Endothelial cell of umbilical vein (primary cell): ENCODE measurements at regions not wholly inside any gene's neighbourhood (a gene's known extent, or its start where the extent isn't known, plus 50 kb on each side); places are given as distances from the start of the nearest gene placed in this dataset.

ENCODE experiments used
- BruUV-seq: library from RNA; stranded (reverse); fragments of 400-500 nt; replicated peaks from 2 replicates; lab custom pipeline; 2021; lab: Mats Ljungman, UMichigan
- CTCF ChIA-PET: fragments of 300-600, 350-600 bp; sonication (Branson Sonifier 250); formaldehyde crosslinking; loops from one replicate; lab custom pipeline; 2021; ENCODE audit warnings: antibody characterized with exemption, inconsistent platforms; lab: Charles Lee
- POLR2A ChIA-PET: fragments of 300-600, 350-600 bp; sonication (Branson Sonifier 250); formaldehyde crosslinking; loops from one replicate; lab custom pipeline; 2021; ENCODE audit warnings: antibody characterized with exemption, inconsistent platforms; lab: Charles Lee
- DNase-seq: peaks from one replicate; pipeline ENCODE4 v3.0.0-alpha.2; 2011; ENCODE audit warnings: low read depth, low spot score
- FAIRE-seq: peaks from 2 replicates; lab custom pipeline; 2011; peaks lifted over from hg19 to GRCh38; lab: Jason Lieb, UNC
- H2AFZ ChIP-seq: 2 replicates; pipeline ENCODE4 v1.6.0; 2012; ENCODE audit warnings: low read depth, low read length, control low read depth, inconsistent platforms
- H3K27ac ChIP-seq: 2 replicates; pipeline ENCODE4 v1.5.1; 2011; ENCODE audit warnings: low read depth, mild to moderate bottlenecking, control low read depth, low read length, moderate library complexity; ENCODE audit not compliant: insufficient read depth
- H3K27me3 ChIP-seq, 2 experiments: 2 replicates each; pipeline versions ENCODE4 v1.6.0 to v1.6.1; 2011; ENCODE audit warnings: low read length in 2 of 2, mixed read lengths in 1 of 2; ENCODE audit not compliant: control insufficient read depth in 2 of 2, insufficient read depth in 2 of 2
- H3K36me3 ChIP-seq, 2 experiments: 2 replicates in 1 of 2; 3 replicates in 1 of 2; pipeline ENCODE4 v1.5.1; 2011; ENCODE audit warnings: low read length in 2 of 2, mild to moderate bottlenecking in 1 of 2, moderate library complexity in 1 of 2; ENCODE audit not compliant: control insufficient read depth in 2 of 2, insufficient read depth in 2 of 2; ENCODE audit errors: extremely low read depth in 1 of 2
- H3K4me1 ChIP-seq: 3 replicates; pipeline ENCODE4 v1.5.1; 2011; ENCODE audit warnings: mild to moderate bottlenecking, low read length; ENCODE audit not compliant: control insufficient read depth, insufficient read depth; ENCODE audit errors: extremely low read depth
- H3K4me2 ChIP-seq: 2 replicates; pipeline ENCODE4 v1.6.1; 2011; ENCODE audit warnings: low read length, control low read depth, mixed read lengths; ENCODE audit not compliant: insufficient read depth
- H3K4me3 ChIP-seq, 3 experiments: fragments of 200-600 bp in 1 of 3; sonication (generic), shearing (Covaris generic) in 1 of 3; replicated peaks in 1 of 3; 2 replicates each; pipeline ENCODE4 v1.5.1; 2011 to 2016; ENCODE audit warnings: control low read depth in 3 of 3, low read length in 3 of 3, mild to moderate bottlenecking in 2 of 3, inconsistent platforms in 1 of 3, low read depth in 1 of 3, moderate library complexity in 1 of 3; ENCODE audit not compliant: insufficient read depth in 1 of 3
- H3K79me2 ChIP-seq: 2 replicates; pipeline ENCODE4 v1.6.0; 2012; ENCODE audit warnings: low read length, inconsistent platforms; ENCODE audit not compliant: control insufficient read depth, insufficient read depth
- H3K9ac ChIP-seq: replicated peaks from 2 replicates; pipeline ENCODE3; 2011; ENCODE audit warnings: low read length, control low read depth; ENCODE audit not compliant: insufficient read depth; ENCODE audit errors: extremely low read depth
- H3K9me1 ChIP-seq: replicated peaks from 3 replicates; pipeline ENCODE4 v1.6.0; 2011; ENCODE audit warnings: mild to moderate bottlenecking, low read length; ENCODE audit not compliant: control insufficient read depth, insufficient read depth; ENCODE audit errors: extremely low read depth
- H3K9me3 ChIP-seq: replicated peaks from 2 replicates; pipeline ENCODE4 v1.5.1; 2012; ENCODE audit warnings: low read length, inconsistent platforms; ENCODE audit not compliant: control insufficient read depth, insufficient read depth
- H4K20me1 ChIP-seq: replicated peaks from 2 replicates; pipeline ENCODE3; 2011; ENCODE audit warnings: mild to moderate bottlenecking, low read length; ENCODE audit not compliant: control insufficient read depth, insufficient read depth; ENCODE audit errors: extremely low read depth
- CTCF ChIP-seq, 2 donors: IDR thresholded peaks; 1 replicate in 1 of 2; 2 replicates in 1 of 2; pipeline ENCODE4 v1.5.1; 2011; ENCODE audit warnings: low read length in 2 of 2, mild to moderate bottlenecking in 2 of 2, moderate library complexity in 2 of 2, control low read depth in 1 of 2, inconsistent platforms in 1 of 2, low read depth in 1 of 2; ENCODE audit not compliant: insufficient read depth in 1 of 2; ENCODE audit errors: extremely low read depth in 1 of 2
- EZH2 ChIP-seq: IDR thresholded peaks from 2 replicates; pipeline ENCODE4 v1.6.1; 2012; ENCODE audit warnings: borderline replicate concordance, low read depth, mild to moderate bottlenecking, moderate library complexity, low read length, inconsistent platforms; ENCODE audit not compliant: severe bottlenecking
- FOS ChIP-seq: IDR thresholded peaks from 2 replicates; pipeline ENCODE4 v1.6.1; 2011; ENCODE audit warnings: mild to moderate bottlenecking, low read length, moderate library complexity, borderline replicate concordance; ENCODE audit not compliant: insufficient read depth
- GATA2 ChIP-seq: IDR thresholded peaks from 2 replicates; pipeline ENCODE4 v1.7.0; 2011; ENCODE audit warnings: low read depth, mild to moderate bottlenecking, moderate library complexity, mixed read lengths, low read length; ENCODE audit not compliant: insufficient read length, insufficient read depth
- JUN ChIP-seq: IDR thresholded peaks from 2 replicates; pipeline ENCODE4 v1.6.1; 2011; ENCODE audit warnings: borderline replicate concordance, low read depth; ENCODE audit not compliant: insufficient read length, insufficient read depth
- MYC ChIP-seq: IDR thresholded peaks from one replicate; pipeline ENCODE4 v1.6.1; 2011; ENCODE audit warnings: mild to moderate bottlenecking, low read depth, low read length
- POLR2A ChIP-seq: IDR thresholded peaks from 2 replicates; pipeline ENCODE4 v1.6.1; 2012; ENCODE audit warnings: low read depth, mild to moderate bottlenecking, control low read depth, low read length
- POLR2AphosphoS5 ChIP-seq: IDR thresholded peaks from 2 replicates; pipeline ENCODE4 v1.6.1; 2012; ENCODE audit warnings: low read depth, mild to moderate bottlenecking, control low read depth, low read length, moderate library complexity; ENCODE audit not compliant: insufficient read depth
- dilution Hi-C: fragments of 300-500 bp; cut with MboI; formaldehyde crosslinking; loops from one replicate; pipeline ENCODE4 v1.15.0; 2019; ENCODE audit warnings: low sequenced_read_pairs; ENCODE audit not compliant: extremely low pct_ligation_motif_present
- intact Hi-C: fragments of 100-400 bp; cut with micrococcal nuclease; formaldehyde crosslinking; loops from one replicate; pipeline ENCODE4 v1.10.0; 2022
- TF ChIP-seq, protein P1 (sequence below): IDR thresholded peaks from 2 replicates; pipeline ENCODE4 v1.6.1; 2011; ENCODE audit not compliant: insufficient read depth, insufficient read length

- Histone ChIP-seq H4K20me1 (no peaks in the 10 kb centered on the region), H3K79me2 (no peaks in the 10 kb centered on the region), H3K27me3 (no peaks in the 10 kb centered on the region), H3K9me1 (no peaks in the 10 kb centered on the region), H3K4me1 (peaks cover 27% of the 10 kb centered on the region), H3K9me3 (no peaks in the 10 kb centered on the region), H3K4me3 (no peak overlapping the region), H3K36me3 (no peaks in the 10 kb centered on the region), H3K27ac (no peak overlapping the region), H3K4me2 (no peak overlapping the region), H3K9ac (no peak overlapping the region), H2AFZ (no peak overlapping the region)
- BruUV-seq = no TSS peak
- no peak for FAIRE-seq
- TF ChIP-seq FOS (no peak), POLR2AphosphoS5 (no peak)
- DNase-seq = no peak
- dilution Hi-C loops = no loop called here
- intact Hi-C loops = no loop called here
- ChIA-PET CTCF (interaction anchor here (0.6 to 0.9 kb wide), 2 partner anchors 46 to 485 kb away, joined by 3 read pairs; no protein-coding TSS in a partner anchor), POLR2A (no interaction called here)
These were observed 479.5 kb upstream of the HS3ST1 start for GRCh38 chr4:11908205-11908604.

- POLR2A ChIA-PET = interaction anchor here (0.6 to 1.2 kb wide), 4 partner anchors 9 to 1787 kb away, joined by 3 to 11 read pairs (median 7); no protein-coding TSS in a partner anchor
- Histone ChIP-seq H3K9ac (peak overlapping the region; percentile 95), H2AFZ (peak overlapping the region; percentile 19), H3K79me2 (no peaks in the 10 kb centered on the region), H3K27me3 (no peaks in the 10 kb centered on the region), H3K4me3 (peak overlapping the region in 1 of 3 experiments; percentile 14), H3K9me3 (no peaks in the 10 kb centered on the region), H3K27ac (peak overlapping the region; percentile 100), H4K20me1 (no peaks in the 10 kb centered on the region), H3K9me1 (no peaks in the 10 kb centered on the region), H3K4me2 (peak overlapping the region; percentile 47), H3K4me1 (peaks cover 26% of the 10 kb centered on the region), H3K36me3 (no peaks in the 10 kb centered on the region)
- TF ChIP-seq EZH2 (no peak), GATA2 (peak; percentile 71), JUN (peak; percentile 8), POLR2AphosphoS5 (no peak), CTCF (IDR thresholded peaks at IDR 0.05; ENCODE audit: extremely low read depth in 1 of 2, insufficient read depth in 1 of 2, low read depth in 1 of 2, low read length in 2 of 2) (no peak), POLR2A (peak; percentile 14), MYC (no peak), FOS (peak; percentile 24)
- TF ChIP-seq, protein P1, sequence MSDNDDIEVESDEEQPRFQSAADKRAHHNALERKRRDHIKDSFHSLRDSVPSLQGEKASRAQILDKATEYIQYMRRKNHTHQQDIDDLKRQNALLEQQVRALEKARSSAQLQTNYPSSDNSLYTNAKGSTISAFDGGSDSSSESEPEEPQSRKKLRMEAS = no peak
- CTCF ChIA-PET = interaction anchor here (0.8 to 3.8 kb wide), 13 partner anchors 9 to 1324 kb away, joined by 3 to 29 read pairs (median 5); no protein-coding TSS in a partner anchor
- TSS peak; percentile 90 for BruUV-seq
- intact Hi-C loops = loop anchor here (1.0 to 5.0 kb wide), 11 partner anchors 9 to 1249 kb away; partner anchors contain the start of gene HS3ST1
- dilution Hi-C loops = no loop called here
- FAIRE-seq = peak; percentile 78
- DNase-seq = peak; percentile 83
These were observed 476.4 kb upstream of the HS3ST1 start for GRCh38 chr4:11904846-11905739.
